ENCODE measurements at regions not wholly inside any gene's neighbourhood (a gene's known extent, or its start where the extent isn't known, plus 50 kb on each side); places are given as distances from the start of the nearest gene placed in this dataset.

GRCh38 chr2:59530258-59530657, 1023.2 kb downstream of the BCL11A start:
- H3K27me3 ChIP-seq (ENCODE audit: insufficient read depth, low read length), result no peaks in the 10 kb centered on the region
- no peaks in the 10 kb centered on the region for H3K9me3 ChIP-seq (ENCODE audit: low read length)
- no peaks in the 10 kb centered on the region for H3K79me2 ChIP-seq (ENCODE audit: insufficient read depth, low read length)
- H2AFZ ChIP-seq (ENCODE audit: low read length), result no peak overlapping the region
- H3K9me2 ChIP-seq (ENCODE audit: low read depth, low read length), result no peaks in the 10 kb centered on the region
- H3K4me2 ChIP-seq (ENCODE audit: low read length), result no peak overlapping the region
- no peak overlapping the region for H3K4me3 ChIP-seq (ENCODE audit: low read depth, low read length, poor library complexity, severe bottlenecking)
- H3K36me3 ChIP-seq (ENCODE audit: insufficient read depth, low read length), result no peaks in the 10 kb centered on the region
- TF ChIP-seq EZH2 (IDR thresholded peaks at IDR 0.05; ENCODE audit: borderline replicate concordance, low read length), result no peak
- TF ChIP-seq, protein P1, sequence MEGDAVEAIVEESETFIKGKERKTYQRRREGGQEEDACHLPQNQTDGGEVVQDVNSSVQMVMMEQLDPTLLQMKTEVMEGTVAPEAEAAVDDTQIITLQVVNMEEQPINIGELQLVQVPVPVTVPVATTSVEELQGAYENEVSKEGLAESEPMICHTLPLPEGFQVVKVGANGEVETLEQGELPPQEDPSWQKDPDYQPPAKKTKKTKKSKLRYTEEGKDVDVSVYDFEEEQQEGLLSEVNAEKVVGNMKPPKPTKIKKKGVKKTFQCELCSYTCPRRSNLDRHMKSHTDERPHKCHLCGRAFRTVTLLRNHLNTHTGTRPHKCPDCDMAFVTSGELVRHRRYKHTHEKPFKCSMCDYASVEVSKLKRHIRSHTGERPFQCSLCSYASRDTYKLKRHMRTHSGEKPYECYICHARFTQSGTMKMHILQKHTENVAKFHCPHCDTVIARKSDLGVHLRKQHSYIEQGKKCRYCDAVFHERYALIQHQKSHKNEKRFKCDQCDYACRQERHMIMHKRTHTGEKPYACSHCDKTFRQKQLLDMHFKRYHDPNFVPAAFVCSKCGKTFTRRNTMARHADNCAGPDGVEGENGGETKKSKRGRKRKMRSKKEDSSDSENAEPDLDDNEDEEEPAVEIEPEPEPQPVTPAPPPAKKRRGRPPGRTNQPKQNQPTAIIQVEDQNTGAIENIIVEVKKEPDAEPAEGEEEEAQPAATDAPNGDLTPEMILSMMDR (IDR thresholded peaks at IDR 0.05; ENCODE audit: low read length), result no peak
- no peaks in the 10 kb centered on the region for H4K20me1 ChIP-seq (ENCODE audit: insufficient read depth, low read length)
- no peaks in the 10 kb centered on the region for H3K4me1 ChIP-seq (ENCODE audit: insufficient read depth, low read length, severe bottlenecking)
- no peak overlapping the region for H3K9ac ChIP-seq (ENCODE audit: low read length)
- H3F3A ChIP-seq (ENCODE audit: insufficient read depth, low read length), result no peaks in the 10 kb centered on the region
- no peak overlapping the region for H3K27ac ChIP-seq (ENCODE audit: low read depth, low read length, poor library complexity, severe bottlenecking)

GRCh38 chr2:59529726-59530125, 1023.7 kb downstream of the BCL11A start:
- TF ChIP-seq, protein P1 (IDR thresholded peaks at IDR 0.05; ENCODE audit: low read length), result no peak
- no peak for TF ChIP-seq EZH2 (IDR thresholded peaks at IDR 0.05; ENCODE audit: borderline replicate concordance, low read length)
- H3K4me1 ChIP-seq (ENCODE audit: insufficient read depth, low read length, severe bottlenecking), result no peaks in the 10 kb centered on the region
- H3K9ac ChIP-seq (ENCODE audit: low read length), result no peak overlapping the region
- no peaks in the 10 kb centered on the region for H3K9me2 ChIP-seq (ENCODE audit: low read depth, low read length)
- H3K9me3 ChIP-seq (ENCODE audit: low read length), result no peaks in the 10 kb centered on the region
- no peaks in the 10 kb centered on the region for H3K36me3 ChIP-seq (ENCODE audit: insufficient read depth, low read length)
- H3F3A ChIP-seq (ENCODE audit: insufficient read depth, low read length), result no peaks in the 10 kb centered on the region
- no peak overlapping the region for H3K27ac ChIP-seq (ENCODE audit: low read depth, low read length, poor library complexity, severe bottlenecking)
- H3K4me3 ChIP-seq (ENCODE audit: low read depth, low read length, poor library complexity, severe bottlenecking), result no peak overlapping the region
- H3K4me2 ChIP-seq (ENCODE audit: low read length), result no peak overlapping the region
- no peaks in the 10 kb centered on the region for H4K20me1 ChIP-seq (ENCODE audit: insufficient read depth, low read length)
- no peak overlapping the region for H2AFZ ChIP-seq (ENCODE audit: low read length)
- no peaks in the 10 kb centered on the region for H3K27me3 ChIP-seq (ENCODE audit: insufficient read depth, low read length)
- no peaks in the 10 kb centered on the region for H3K79me2 ChIP-seq (ENCODE audit: insufficient read depth, low read length)

- Histone ChIP-seq H3K4me2 (ENCODE audit: low read length) (no peak overlapping the region), H3K9ac (ENCODE audit: low read length) (no peak overlapping the region), H3K79me2 (ENCODE audit: insufficient read depth, low read length) (no peaks in the 10 kb centered on the region), H3K27ac (ENCODE audit: low read depth, low read length, poor library complexity, severe bottlenecking) (no peak overlapping the region), H3K4me1 (ENCODE audit: insufficient read depth, low read length, severe bottlenecking) (no peaks in the 10 kb centered on the region), H3K9me2 (ENCODE audit: low read depth, low read length) (no peaks in the 10 kb centered on the region), H2AFZ (ENCODE audit: low read length) (no peak overlapping the region), H3K9me3 (ENCODE audit: low read length) (no peaks in the 10 kb centered on the region), H3K4me3 (ENCODE audit: low read depth, low read length, poor library complexity, severe bottlenecking) (no peak overlapping the region), H4K20me1 (ENCODE audit: insufficient read depth, low read length) (no peaks in the 10 kb centered on the region), H3K27me3 (ENCODE audit: insufficient read depth, low read length) (no peaks in the 10 kb centered on the region), H3F3A (ENCODE audit: insufficient read depth, low read length) (no peaks in the 10 kb centered on the region), H3K36me3 (ENCODE audit: insufficient read depth, low read length) (no peaks in the 10 kb centered on the region)
- TF ChIP-seq, protein P1 (IDR thresholded peaks at IDR 0.05; ENCODE audit: low read length), result no peak
- no peak for TF ChIP-seq EZH2 (IDR thresholded peaks at IDR 0.05; ENCODE audit: borderline replicate concordance, low read length)
Observed at GRCh38 chr2:59528525-59528924, 1024.9 kb downstream of the BCL11A start.

All from OCI-LY1 (cell line).